Stomach (tissue), 8 donors: ENCODE measurements at regions not wholly inside any gene's neighbourhood (a gene's known extent, or its start where the extent isn't known, plus 50 kb on each side); places are given as distances from the start of the nearest gene placed in this dataset.

Experiments
- DNase-seq, 2 donors: peaks; one replicate each; pipeline versions ENCODE4 v3.0.0 to v3.0.0-alpha.2; 2013 to 2019
- H3K27ac ChIP-seq, 5 donors: fragments of 200-600 bp in 4 of 5; sonication (generic) in 4 of 5; one replicate each; pipeline ENCODE4 v1.5.1; 2013 to 2019; ENCODE audit warnings: mild to moderate bottlenecking in 1 of 5, moderate library complexity in 1 of 5
- H3K27me3 ChIP-seq, 3 donors: fragments of 200-600 bp; sonication (generic); one replicate each; pipeline ENCODE4 v1.5.1; 2017 to 2019; ENCODE audit warnings: mixed run types in 1 of 3
- H3K36me3 ChIP-seq, 4 donors: fragments of 200-600 bp; sonication (generic); 1 replicate in 3 of 4; 2 replicates in 1 of 4; pipeline ENCODE4 v1.5.1; 2016 to 2019
- H3K4me1 ChIP-seq, 4 donors: fragments of 200-600 bp; sonication (generic); one replicate each; pipeline ENCODE4 v1.5.1; 2016 to 2019
- H3K4me3 ChIP-seq, 4 donors: fragments of 200-600 bp; sonication (generic) in 3 of 4; one replicate each; pipeline ENCODE4 v1.5.1; 2016 to 2019; ENCODE audit warnings: mild to moderate bottlenecking in 1 of 4
- H3K9me3 ChIP-seq, 4 donors: fragments of 200-600 bp; sonication (generic); one replicate each; pipeline ENCODE4 v1.5.1; 2016 to 2019
- CTCF ChIP-seq, 7 experiments: fragments of 450-650 bp in 4 of 7; fragments of 200-600 bp in 3 of 7; sonication (generic) in 3 of 7; IDR thresholded peaks; one replicate each; pipeline ENCODE4 v1.5.1; 2016 to 2019; ENCODE audit warnings: antibody characterized with exemption in 7 of 7, control low read depth in 2 of 7, mild to moderate bottlenecking in 1 of 7
- EP300 ChIP-seq: sonication (generic); formaldehyde crosslinking; IDR thresholded peaks from one replicate; pipeline ENCODE4 v1.6.1; 2017; ENCODE audit warnings: antibody characterized with exemption
- POLR2A ChIP-seq, 4 donors: fragments of 450-650 bp; IDR thresholded peaks; one replicate each; pipeline ENCODE4 v1.6.1; 2016; ENCODE audit warnings: antibody characterized with exemption in 4 of 4, control low read depth in 2 of 4, mild to moderate bottlenecking in 1 of 4, moderate library complexity in 1 of 4
- POLR2AphosphoS5 ChIP-seq, 3 donors: sonication (generic); formaldehyde crosslinking; IDR thresholded peaks; one replicate each; pipeline ENCODE4 v1.6.1; 2016; ENCODE audit warnings: antibody characterized with exemption in 3 of 3
- WGBS, 5 donors: extraction: QIAGEN DNeasy Blood & Tissue Kit in 3 of 5; methylation state at CpG; one replicate each; pipeline versions ENCODE4 v1.1.5 to v1.1.7; 2013 to 2018; 5-methylcytosine and 5-hydroxymethylcytosine counted together
- intact Hi-C: fragments of 100-400 bp; cut with DNase I; formaldehyde crosslinking; loops from one replicate; pipeline ENCODE4 v1.15.1; 2023; ENCODE audit warnings: low total_unique reads
- donor health status: healthy with polysubstance abuse.
- donor health status: Bipolar disorder and iron deficiency.
- donor health status: healthy.

- H3K9me3 ChIP-seq, result no peaks in the 10 kb centered on the region
- WGBS, 5 donors, result 89 to 95% (median 89%) methylated on average over 5 of the region's 5 CpGs
- DNase-seq, result no peak
- H3K36me3 ChIP-seq, result no peaks in the 10 kb centered on the region
- intact Hi-C loops, result no loop called here
- H3K4me3 ChIP-seq, result no peak overlapping the region
- no peak overlapping the region for H3K27ac ChIP-seq
- TF ChIP-seq CTCF (IDR thresholded peaks at IDR 0.05) (no peak), POLR2A (IDR thresholded peaks at IDR 0.05) (no peak), POLR2AphosphoS5 (IDR thresholded peaks at IDR 0.05) (no peak), EP300 (no peak)
- no peaks in the 10 kb centered on the region for H3K27me3 ChIP-seq
- peaks cover 53 to 74% (median 61%) of the 10 kb centered on the region in 4 donors for H3K4me1 ChIP-seq
These were observed 111.0 kb upstream of the MGAT5 start for GRCh38 chr2:134142903-134143302.

- Histone ChIP-seq H3K4me1 (peaks cover 46 to 69% (median 54%) of the 10 kb centered on the region in 4 donors), H3K36me3 (no peaks in the 10 kb centered on the region), H3K4me3 (no peak overlapping the region), H3K27me3 (no peaks in the 10 kb centered on the region), H3K9me3 (no peaks in the 10 kb centered on the region), H3K27ac (no peak overlapping the region)
- TF ChIP-seq POLR2AphosphoS5 (IDR thresholded peaks at IDR 0.05) (no peak), CTCF (IDR thresholded peaks at IDR 0.05) (no peak), POLR2A (IDR thresholded peaks at IDR 0.05) (no peak), EP300 (no peak)
- DNase-seq, result peak in 1 of 2 donors; percentile 43
- WGBS, 5 donors, result 57 to 83% (median 65%) methylated on average over 3 of the region's 3 CpGs
- intact Hi-C loops, result no loop called here
These were observed 110.3 kb upstream of the MGAT5 start for GRCh38 chr2:134143568-134143967.

GRCh38 chr2:134144081-134144596, 109.7 kb upstream of the MGAT5 start:
- no peak overlapping the region for H3K27ac ChIP-seq
- 92 to 97% (median 94%) methylated on average over 6 of the region's 6 CpGs for WGBS, 5 donors
- no peaks in the 10 kb centered on the region for H3K9me3 ChIP-seq
- H3K4me3 ChIP-seq, result no peak overlapping the region
- peaks cover 40 to 63% (median 49%) of the 10 kb centered on the region in 4 donors for H3K4me1 ChIP-seq
- intact Hi-C loops, result no loop called here
- no peaks in the 10 kb centered on the region for H3K27me3 ChIP-seq
- TF ChIP-seq POLR2A (IDR thresholded peaks at IDR 0.05) (no peak), EP300 (no peak), POLR2AphosphoS5 (IDR thresholded peaks at IDR 0.05) (no peak), CTCF (IDR thresholded peaks at IDR 0.05) (no peak)
- no peak for DNase-seq
- no peaks in the 10 kb centered on the region for H3K36me3 ChIP-seq

- TF ChIP-seq CTCF (IDR thresholded peaks at IDR 0.05) (no peak), POLR2AphosphoS5 (IDR thresholded peaks at IDR 0.05) (no peak), POLR2A (IDR thresholded peaks at IDR 0.05) (no peak), EP300 (no peak)
- no peaks in the 10 kb centered on the region for H3K27me3 ChIP-seq
- intact Hi-C loops, result no loop called here
These were observed 109.2 kb upstream of the MGAT5 start for GRCh38 chr2:134144651-134145050.

More at GRCh38 chr2:134144651-134145050, 109.2 kb upstream of the MGAT5 start:
- Histone ChIP-seq H3K36me3 (no peaks in the 10 kb centered on the region), H3K4me1 (peaks cover 35 to 58% (median 43%) of the 10 kb centered on the region in 4 donors), H3K9me3 (no peaks in the 10 kb centered on the region), H3K27ac (no peak overlapping the region), H3K4me3 (no peak overlapping the region)
- 76 to 88% (median 81%) methylated on average over 4 of the region's 4 CpGs for WGBS, 5 donors
- DNase-seq, result no peak
